Fibroblast of peridontal ligament (primary cell): ENCODE measurements at regions not wholly inside any gene's neighbourhood (a gene's known extent, or its start where the extent isn't known, plus 50 kb on each side); places are given as distances from the start of the nearest gene placed in this dataset.

Experiments
- DNase-seq: peaks from one replicate; pipeline ENCODE4 v3.0.0-alpha.2; 2010; ENCODE audit errors: extremely low read depth

- DNase-seq, result no peak
Measured at GRCh38 chr1:58890609-58891008, 106.8 kb upstream of the JUN start.

DNA sequence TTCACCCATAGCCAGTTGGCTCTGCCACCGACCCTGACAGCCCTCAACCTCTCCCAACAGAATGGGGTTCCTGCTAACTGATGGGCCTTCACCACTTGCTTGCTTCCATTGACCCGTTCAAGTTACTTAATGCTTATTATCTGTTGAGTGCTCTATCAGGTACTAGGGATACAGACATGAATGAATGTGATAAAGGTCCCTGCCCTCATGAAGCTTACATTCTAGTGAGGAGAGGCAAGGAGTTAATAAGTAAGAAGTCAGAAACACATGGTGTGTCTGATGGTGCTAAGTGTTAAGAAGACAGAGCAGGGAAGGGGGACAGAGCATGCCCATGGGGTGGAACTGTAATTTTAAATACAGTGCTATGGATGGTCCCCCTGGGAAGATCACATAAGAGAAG lies 107.5 kb upstream of the JUN start:
- no peak for DNase-seq

GRCh38 chr1:58893257-58893869 lies 109.5 kb upstream of the JUN start:
- DNase-seq, result no peak

DNA sequence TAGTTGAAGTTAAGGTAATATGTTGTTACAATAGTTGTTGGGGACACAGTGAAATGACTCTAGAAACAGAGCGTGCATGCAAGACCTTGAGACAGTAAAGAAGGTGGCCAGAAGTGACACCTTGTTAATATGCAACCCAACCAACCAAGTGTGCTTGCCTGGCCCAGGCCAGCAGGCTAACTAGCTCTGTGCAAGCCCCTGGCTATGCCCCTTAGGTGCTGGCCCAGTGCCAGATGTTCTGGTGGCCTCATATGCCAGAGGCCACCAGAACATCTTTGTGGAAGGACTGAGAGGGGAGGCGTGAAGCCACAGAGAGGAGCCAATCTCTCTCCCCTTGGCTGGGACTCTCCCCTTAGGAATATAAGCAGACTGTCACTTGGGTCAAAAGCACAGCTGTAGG lies 111.2 kb upstream of the JUN start:
- no peak for DNase-seq

- no peak for DNase-seq
Measured at GRCh38 chr1:58895559-58896145, 111.8 kb upstream of the JUN start.

- no peak for DNase-seq
Measured at GRCh38 chr1:58896246-58897183, 112.7 kb upstream of the JUN start.

- no peak for DNase-seq
Measured at GRCh38 chr1:58898739-58899586, 115.1 kb upstream of the JUN start.

DNA sequence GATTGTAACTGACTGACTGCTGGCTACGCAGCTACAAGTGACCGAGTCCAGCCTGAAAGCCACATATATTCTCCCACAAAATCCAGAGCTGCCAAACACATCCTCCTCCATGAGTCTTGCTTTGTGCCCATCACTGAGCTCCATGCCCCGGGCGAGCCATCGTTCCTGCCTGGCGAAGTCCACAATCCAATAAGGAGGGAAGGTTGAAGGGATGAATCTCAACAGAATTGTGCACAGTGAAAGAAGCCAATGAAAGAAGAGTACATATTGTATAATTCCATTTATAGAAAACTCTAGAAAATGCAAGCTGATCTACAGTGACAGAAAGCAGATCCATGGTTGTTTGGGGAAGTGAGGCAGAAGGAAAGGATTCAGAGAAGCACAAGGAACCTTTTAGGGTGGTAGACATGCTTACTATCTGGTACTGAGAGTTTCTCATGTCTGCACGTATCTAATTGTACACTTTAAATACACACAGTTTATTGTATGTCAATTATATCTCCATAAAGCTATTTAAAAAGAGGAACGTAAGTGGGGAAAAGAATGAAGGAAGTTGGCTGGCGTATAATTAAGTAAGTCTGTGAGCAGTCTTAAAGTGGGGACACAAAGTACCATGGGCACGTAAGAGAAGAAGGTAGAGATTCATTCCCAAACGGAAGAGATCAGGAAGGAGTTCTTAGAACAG lies 115.9 kb upstream of the JUN start:
- DNase-seq, result no peak

- peak; percentile 49 for DNase-seq
Measured at GRCh38 chr1:58900396-58900795, 116.5 kb upstream of the JUN start.

DNA sequence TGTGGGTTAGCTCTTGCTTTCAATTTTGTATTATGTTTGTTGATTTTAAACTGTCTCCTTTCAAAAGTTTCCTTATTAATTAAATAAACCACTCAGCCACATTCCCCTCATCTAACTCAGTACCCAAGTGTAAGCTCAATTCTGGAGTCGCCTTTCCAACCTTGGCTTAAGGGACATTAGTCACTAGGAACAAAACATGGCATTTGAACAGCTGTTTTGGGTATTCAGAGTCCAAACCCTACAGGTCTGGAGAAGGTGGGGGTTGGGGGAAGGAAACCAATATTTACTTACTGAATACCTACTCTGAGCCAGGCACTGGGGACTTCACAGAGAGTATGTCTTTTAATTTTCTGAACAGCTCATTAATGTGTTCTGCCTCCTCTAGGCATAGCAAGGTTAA lies 117.2 kb upstream of the JUN start:
- DNase-seq, result peak; percentile 25

DNA sequence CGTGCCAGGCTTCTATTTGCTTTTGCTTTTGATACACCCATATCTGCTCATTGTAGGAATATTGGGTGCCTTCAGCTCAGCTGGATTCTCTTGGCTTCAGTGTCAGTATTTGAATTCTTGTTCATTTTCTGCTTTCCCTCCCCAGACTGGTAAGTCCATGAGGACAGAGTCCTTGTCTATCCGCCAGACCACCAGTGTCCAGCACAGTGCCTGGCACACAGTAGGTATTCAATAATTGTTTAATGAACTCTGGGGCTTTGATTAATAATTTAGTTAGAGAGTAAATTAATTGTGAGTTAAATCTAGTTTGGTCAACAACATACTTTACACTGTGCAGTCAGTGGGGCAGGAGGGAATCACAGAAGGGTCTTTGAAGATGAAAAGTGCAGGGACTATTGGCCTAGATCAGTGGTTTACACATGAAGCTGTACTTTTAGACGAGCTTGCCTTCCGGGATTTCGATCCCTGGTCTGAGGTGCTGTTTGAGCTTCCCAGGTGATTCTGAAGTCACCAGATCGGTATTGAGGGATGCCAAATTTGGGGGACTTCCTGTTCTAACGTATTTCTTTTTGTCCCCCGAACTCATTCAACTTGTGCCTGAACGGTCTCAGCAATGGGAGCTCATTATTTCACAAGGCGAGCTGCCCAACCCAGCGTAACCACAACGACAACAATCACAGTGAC lies 119.1 kb upstream of the JUN start:
- DNase-seq, result peak; percentile 19

DNA sequence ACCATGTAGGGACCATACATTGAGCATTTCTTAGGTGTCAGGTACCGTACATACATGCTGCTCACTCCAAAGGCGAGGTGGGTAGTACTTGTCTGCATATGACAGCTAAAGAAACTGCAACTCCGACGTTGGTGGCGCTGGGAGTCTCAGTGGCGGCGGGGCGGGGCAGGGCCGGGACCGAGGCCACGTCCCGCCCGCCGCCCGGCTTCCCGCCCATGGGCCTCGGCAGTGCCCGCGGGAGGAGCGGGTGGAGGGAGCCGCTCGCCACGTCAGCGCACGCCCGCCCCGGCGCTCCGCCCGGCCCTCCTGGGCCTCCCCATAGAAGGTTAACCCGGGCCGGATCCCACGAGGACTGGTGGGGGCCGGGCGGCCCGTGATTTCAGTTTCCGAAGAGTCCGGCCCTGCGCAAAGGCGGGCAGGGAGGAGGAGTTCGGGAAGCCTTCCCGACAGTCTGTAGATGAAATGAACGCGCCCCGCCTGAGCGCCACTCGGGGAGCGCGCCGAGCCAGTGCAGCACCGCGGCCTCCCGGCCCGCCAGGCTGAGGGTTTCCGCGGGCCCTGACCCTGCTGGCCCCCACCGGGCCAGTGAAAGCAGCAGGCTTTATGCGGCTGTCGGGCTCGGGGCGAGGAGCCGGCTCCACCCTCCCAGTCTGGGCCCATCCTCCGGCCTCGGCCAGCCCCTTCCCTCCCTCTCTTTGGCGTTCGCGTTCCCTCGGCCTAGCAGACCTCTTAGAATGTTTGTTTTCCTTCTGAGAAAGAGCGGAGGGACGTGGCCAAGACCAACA lies 119.9 kb upstream of the JUN start:
- DNase-seq, result peak; percentile 94

GRCh38 chr1:58904299-58905125 lies 120.7 kb upstream of the JUN start:
- no peak for DNase-seq

GRCh38 chr1:58905126-58905490 lies 121.3 kb upstream of the JUN start:
- DNase-seq, result no peak

DNA sequence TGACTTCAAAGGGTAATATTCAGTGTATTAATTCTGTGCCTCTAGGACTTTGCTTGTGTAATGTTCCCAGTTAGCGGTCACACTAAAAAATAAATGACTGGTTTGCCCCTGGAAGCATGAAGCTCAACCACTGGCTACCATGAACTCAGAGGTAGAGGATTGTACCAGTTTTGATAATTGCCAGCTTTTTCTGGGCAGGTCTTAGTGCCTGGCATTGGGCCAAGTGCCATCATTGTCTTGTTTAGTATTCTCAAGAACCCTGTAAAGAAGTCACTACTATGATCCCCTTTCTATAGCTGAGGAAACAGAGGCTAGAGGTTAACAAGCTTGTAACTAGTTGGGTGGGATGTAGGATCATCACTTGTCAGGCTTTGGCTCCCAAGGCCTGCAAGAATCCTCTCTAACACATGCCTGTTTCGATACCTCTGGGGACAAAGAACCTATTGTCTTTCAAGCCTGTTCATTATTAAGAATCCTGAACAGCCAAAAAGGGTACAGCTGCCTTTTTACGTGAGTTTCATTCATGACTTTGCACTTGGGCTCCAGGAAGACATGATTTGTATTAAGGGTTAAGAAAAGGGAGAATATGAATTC lies 121.9 kb upstream of the JUN start:
- DNase-seq, result no peak

DNA sequence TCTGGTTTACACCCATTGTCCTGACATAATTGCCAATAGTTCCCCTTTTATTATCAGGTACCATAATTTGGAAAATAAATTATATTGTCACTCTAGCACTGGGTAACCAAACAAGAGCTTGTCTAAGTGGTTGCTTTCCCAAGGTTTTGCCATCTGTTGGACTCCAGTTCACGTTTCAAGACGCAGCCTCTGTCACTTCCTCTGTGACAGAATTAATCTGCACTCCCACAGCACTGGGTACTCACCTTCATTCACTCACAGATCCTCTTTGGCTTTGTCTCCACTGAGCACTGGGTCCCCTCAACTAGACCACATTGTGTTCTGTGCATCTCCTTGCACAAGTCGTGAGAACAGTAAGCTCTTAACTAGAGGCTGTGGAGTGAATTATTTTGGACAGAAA lies 123.6 kb upstream of the JUN start:
- no peak for DNase-seq

GRCh38 chr1:58908561-58909560 lies 125.0 kb upstream of the JUN start:
- peak; percentile 70 for DNase-seq
